H1 (cell line): ENCODE measurements at regions not wholly inside any gene's neighbourhood (a gene's known extent, or its start where the extent isn't known, plus 50 kb on each side); places are given as distances from the start of the nearest gene placed in this dataset.

Experiments used
- CTCF ChIA-PET: fragments of 300-600 bp; sonication (Branson Sonifier 250); formaldehyde crosslinking; loops from one replicate; lab custom pipeline; 2021; ENCODE audit not compliant: partially characterized antibody; lab: Charles Lee
- POLR2A ChIA-PET: fragments of 300-600 bp; sonication (Branson Sonifier 250); formaldehyde crosslinking; loops from one replicate; lab custom pipeline; 2021; ENCODE audit warnings: inconsistent platforms; ENCODE audit not compliant: partially characterized antibody; lab: Charles Lee
- DNase-seq, 2 experiments: peaks; one replicate each; pipeline versions ENCODE4 v3.0.0 to v3.0.0-alpha.2; 2010 to 2022; ENCODE audit warnings: low spot score in 2 of 2, low read depth in 1 of 2, mixed read lengths in 1 of 2
- FAIRE-seq: peaks from 2 replicates; lab custom pipeline; 2011; peaks lifted over from hg19 to GRCh38; lab: Jason Lieb, UNC
- H2AFZ ChIP-seq: 2 replicates; pipeline ENCODE4 v1.8.1; 2012; ENCODE audit warnings: low read length, inconsistent platforms
- H2AK5ac ChIP-seq: 2 replicates; pipeline ENCODE4 v1.6.1; 2013; ENCODE audit warnings: low read depth, low read length
- H2BK120ac ChIP-seq: replicated peaks from 2 replicates; pipeline ENCODE3; 2013; ENCODE audit warnings: low read depth, low read length, inconsistent platforms
- H2BK12ac ChIP-seq: 2 replicates; pipeline ENCODE4 v1.6.1; 2013; ENCODE audit warnings: low read depth, low read length
- H2BK15ac ChIP-seq: 2 replicates; pipeline ENCODE4 v1.6.1; 2013; ENCODE audit warnings: low read length
- H2BK20ac ChIP-seq: 2 replicates; pipeline ENCODE4 v1.6.1; 2013; ENCODE audit warnings: low read length
- H2BK5ac ChIP-seq: 2 replicates; pipeline ENCODE4 v1.6.1; 2013; ENCODE audit warnings: low read depth, low read length
- H3K14ac ChIP-seq: 2 replicates; pipeline ENCODE4 v1.6.1; 2013; ENCODE audit warnings: inconsistent platforms; ENCODE audit not compliant: insufficient read length
- H3K18ac ChIP-seq: 2 replicates; pipeline ENCODE4 v1.6.1; 2013; ENCODE audit warnings: low read length; ENCODE audit errors: extremely low read depth
- H3K23ac ChIP-seq: 2 replicates; pipeline ENCODE4 v1.6.1; 2013; ENCODE audit warnings: inconsistent platforms; ENCODE audit not compliant: insufficient read length
- H3K23me2 ChIP-seq: 2 replicates; pipeline ENCODE4 v1.6.1; 2013; ENCODE audit warnings: low read depth, low read length
- H3K27ac ChIP-seq: 2 replicates; pipeline ENCODE4 v1.6.1; 2011; ENCODE audit warnings: low read depth, low read length, inconsistent platforms
- H3K27me3 ChIP-seq, 4 experiments: replicated peaks in 1 of 4; 1 replicate in 1 of 4; 2 replicates in 3 of 4; pipeline versions ENCODE4 v1.6.1 to v1.8.1; 2011 to 2013; ENCODE audit warnings: low read length in 3 of 4, mild to moderate bottlenecking in 3 of 4, inconsistent platforms in 2 of 4, mixed read lengths in 2 of 4, moderate library complexity in 1 of 4; ENCODE audit not compliant: control insufficient read depth in 3 of 4, insufficient read depth in 3 of 4; ENCODE audit errors: extremely low read depth in 1 of 4
- H3K36me3 ChIP-seq, 4 experiments: 2 replicates each; pipeline versions ENCODE4 v1.6.1 to v1.8.1; 2011 to 2013; ENCODE audit warnings: mild to moderate bottlenecking in 4 of 4, low read length in 3 of 4, moderate library complexity in 2 of 4, control low read depth in 1 of 4, inconsistent platforms in 1 of 4; ENCODE audit not compliant: insufficient read depth in 4 of 4, control insufficient read depth in 2 of 4
- H3K4ac ChIP-seq: replicated peaks from 2 replicates; pipeline ENCODE3; 2013; ENCODE audit warnings: low read length, low read depth, mixed read lengths, inconsistent platforms; ENCODE audit not compliant: insufficient read length
- H3K4me1 ChIP-seq, 4 experiments: replicated peaks in 1 of 4; 1 replicate in 1 of 4; 2 replicates in 3 of 4; pipeline versions ENCODE4 v1.6.1 to v1.8.1; 2011 to 2013; ENCODE audit warnings: low read length in 3 of 4, inconsistent platforms in 2 of 4, mixed read lengths in 1 of 4; ENCODE audit not compliant: insufficient read depth in 4 of 4, control insufficient read depth in 3 of 4
- H3K4me2 ChIP-seq, 2 experiments: 2 replicates each; pipeline versions ENCODE4 v1.6.1 to v1.8.1; 2011 to 2013; ENCODE audit warnings: low read depth in 2 of 2, low read length in 2 of 2, control low read depth in 1 of 2, inconsistent platforms in 1 of 2, mild to moderate bottlenecking in 1 of 2; ENCODE audit not compliant: insufficient read depth in 1 of 2
- H3K4me3 ChIP-seq, 4 experiments: fragments of 200-600, 300-600 bp in 1 of 4; sonication (generic), shearing (Covaris generic), sonication (Bioruptor Twin) in 1 of 4; 2 replicates each; pipeline versions ENCODE4 v1.5.1 to v1.8.1; 2011 to 2016; ENCODE audit warnings: low read length in 4 of 4, low read depth in 3 of 4, control low read depth in 2 of 4, inconsistent platforms in 2 of 4, mild to moderate bottlenecking in 2 of 4, mixed read lengths in 1 of 4, moderate library complexity in 1 of 4; ENCODE audit not compliant: insufficient read depth in 2 of 4; ENCODE audit errors: extremely low read depth in 1 of 4
- H3K56ac ChIP-seq: replicated peaks from 2 replicates; pipeline ENCODE3; 2013; ENCODE audit warnings: low read depth, mild to moderate bottlenecking, mixed read lengths, low read length, inconsistent platforms; ENCODE audit not compliant: insufficient read length
- H3K79me1 ChIP-seq: 2 replicates; pipeline ENCODE4 v1.6.1; 2013; ENCODE audit warnings: low read depth, low read length, control low read depth
- H3K79me2 ChIP-seq, 2 experiments: 2 replicates each; pipeline versions ENCODE4 v1.6.1 to v1.8.1; 2012 to 2013; ENCODE audit warnings: low read length in 2 of 2, mild to moderate bottlenecking in 2 of 2, inconsistent platforms in 1 of 2; ENCODE audit not compliant: insufficient read depth in 2 of 2, control insufficient read depth in 1 of 2
- H3K9ac ChIP-seq, 4 experiments: replicated peaks in 1 of 4; 1 replicate in 1 of 4; 2 replicates in 3 of 4; pipeline versions ENCODE4 v1.6.1 to v1.8.1; 2011 to 2013; ENCODE audit warnings: low read depth in 3 of 4, low read length in 3 of 4, control low read depth in 2 of 4, mild to moderate bottlenecking in 2 of 4, moderate library complexity in 2 of 4, inconsistent platforms in 1 of 4; ENCODE audit errors: extremely low read depth in 1 of 4
- H3K9me3 ChIP-seq, 2 experiments: 2 replicates each; pipeline versions ENCODE4 v1.6.1 to v1.8.1; 2012 to 2013; ENCODE audit warnings: mild to moderate bottlenecking in 2 of 2, moderate library complexity in 2 of 2, control low read depth in 1 of 2, inconsistent platforms in 1 of 2, low read depth in 1 of 2, low read length in 1 of 2, mixed read lengths in 1 of 2; ENCODE audit not compliant: insufficient read depth in 2 of 2
- H4K20me1 ChIP-seq, 2 experiments: replicated peaks in 1 of 2; 2 replicates each; pipeline versions ENCODE3 to v1.8.1; 2011 to 2013; ENCODE audit warnings: inconsistent platforms in 2 of 2, low read length in 2 of 2, mild to moderate bottlenecking in 1 of 2; ENCODE audit not compliant: insufficient read depth in 2 of 2, control insufficient read depth in 1 of 2
- H4K5ac ChIP-seq: 2 replicates; pipeline ENCODE4 v1.6.1; 2013; ENCODE audit warnings: low read length, low read depth, mixed read lengths, inconsistent platforms; ENCODE audit not compliant: insufficient read length
- H4K8ac ChIP-seq: 2 replicates; pipeline ENCODE4 v1.8.0; 2013; ENCODE audit warnings: mild to moderate bottlenecking, moderate library complexity, low read length, inconsistent platforms; ENCODE audit not compliant: insufficient read depth; ENCODE audit errors: extremely low read depth
- H4K91ac ChIP-seq: replicated peaks from 2 replicates; pipeline ENCODE3; 2013; ENCODE audit warnings: low read length, mixed read lengths, inconsistent platforms; ENCODE audit not compliant: insufficient read length
- CHD2 ChIP-seq: IDR thresholded peaks from 2 replicates; pipeline ENCODE4 v1.6.1; 2012; ENCODE audit warnings: low read length, improper control_type of control experiment
- CTBP2 ChIP-seq: IDR thresholded peaks from 2 replicates; pipeline ENCODE4 v1.7.0; 2011; ENCODE audit warnings: borderline replicate concordance, mild to moderate bottlenecking, moderate library complexity, mixed read lengths, low read length; ENCODE audit not compliant: insufficient read depth, insufficient read length
- EZH2 ChIP-seq: fragments of 200-600 bp; sonication (generic); IDR thresholded peaks from 2 replicates; pipeline ENCODE4 v1.7.1; 2012; ENCODE audit warnings: low read depth, mild to moderate bottlenecking, moderate library complexity, low read length, inconsistent platforms; ENCODE audit not compliant: severe bottlenecking
- HDAC6 ChIP-seq: IDR thresholded peaks from one replicate; pipeline ENCODE4 v1.7.1; 2012; ENCODE audit warnings: low read depth, mild to moderate bottlenecking, inconsistent platforms, low read length, moderate library complexity
- KDM4A ChIP-seq: IDR thresholded peaks from one replicate; pipeline ENCODE4 v1.7.1; 2012; ENCODE audit warnings: low read depth, mild to moderate bottlenecking, moderate library complexity, low read length, inconsistent platforms; ENCODE audit not compliant: severe bottlenecking
- NANOG ChIP-seq: IDR thresholded peaks from 2 replicates; pipeline ENCODE4 v1.6.1; 2011; ENCODE audit warnings: low read length, low read depth, mild to moderate bottlenecking, inconsistent platforms; ENCODE audit not compliant: insufficient read depth, poor library complexity, severe bottlenecking
- POLR2AphosphoS5 ChIP-seq: IDR thresholded peaks from 2 replicates; pipeline ENCODE4 v1.6.1; 2011; ENCODE audit warnings: low read depth, low read length
- POU5F1 ChIP-seq: IDR thresholded peaks from 2 replicates; pipeline ENCODE4 v1.6.1; 2011; ENCODE audit warnings: low read depth, mild to moderate bottlenecking, low read length, moderate library complexity
- RAD21 ChIP-seq, 2 experiments: IDR thresholded peaks in 1 of 2; conservative IDR thresholded peaks in 1 of 2; 2 replicates each; pipeline ENCODE4 v1.6.1; 2011; ENCODE audit warnings: low read depth in 2 of 2, low read length in 2 of 2, improper control_type of control experiment in 1 of 2, inconsistent platforms in 1 of 2, mild to moderate bottlenecking in 1 of 2, moderate library complexity in 1 of 2
- RBBP5 ChIP-seq: IDR thresholded peaks from 2 replicates; pipeline ENCODE4 v1.7.1; 2012; ENCODE audit warnings: low read depth, mild to moderate bottlenecking, inconsistent platforms, low read length, moderate library complexity, borderline replicate concordance
- SAP30 ChIP-seq: fragments of 300-600 bp; sonication (generic); IDR thresholded peaks from 2 replicates; pipeline ENCODE4 v1.7.1; 2012; ENCODE audit warnings: low read length, moderate library complexity, mild to moderate bottlenecking, inconsistent platforms; ENCODE audit not compliant: insufficient read depth, insufficient replicate concordance
- SIRT6 ChIP-seq: IDR thresholded peaks from one replicate; pipeline ENCODE4 v1.7.1; 2012; ENCODE audit warnings: low read length, inconsistent platforms
- TAF7 ChIP-seq: optimal IDR thresholded peaks from 2 replicates; pipeline ENCODE3; 2011; ENCODE audit warnings: low read depth, mild to moderate bottlenecking, inconsistent platforms, low read length, moderate library complexity, borderline replicate concordance
- TBP ChIP-seq: IDR thresholded peaks from 2 replicates; pipeline ENCODE4 v1.6.1; 2011; ENCODE audit warnings: low read depth, low read length, improper control_type of control experiment
- ZNF274 ChIP-seq: IDR thresholded peaks from 2 replicates; pipeline ENCODE4 v1.7.0; 2012; ENCODE audit warnings: low read length, borderline replicate concordance; ENCODE audit errors: extremely low read depth
- WGBS, 2 experiments: shearing (Covaris generic) in 1 of 2; methylation state at CpG; one replicate each; pipeline versions ENCODE4 v1.1.6 to v1.1.7; 2013 to 2015; ENCODE audit warnings: low lambda C conversion rate in 2 of 2, mixed read lengths in 2 of 2, inconsistent platforms in 1 of 2, low coverage in 1 of 2, missing lambda C conversion rate in 1 of 2; ENCODE audit not compliant: insufficient replicate concordance in 2 of 2, insufficient coverage in 1 of 2, insufficient read length in 1 of 2; ENCODE audit errors: extremely low coverage in 1 of 2, missing lambda C conversion rate in 1 of 2; 5-methylcytosine and 5-hydroxymethylcytosine counted together

GRCh38 chr9:119453980-119454379 is 84.7 kb upstream of the BRINP1 start:
- ChIA-PET CTCF (no interaction called here), POLR2A (no interaction called here)
- no peak overlapping the region for H2BK12ac ChIP-seq
- no peak overlapping the region for H3K4me3 ChIP-seq
- no peaks in the 10 kb centered on the region for H3K36me3 ChIP-seq
- no peak overlapping the region for H2BK120ac ChIP-seq
- no peak overlapping the region for H2BK15ac ChIP-seq
- H3K9ac ChIP-seq, result no peak overlapping the region
- no peak overlapping the region for H2BK20ac ChIP-seq
- no peak overlapping the region; the same call in 1 of the 2 replicates for H3K27ac ChIP-seq
- H3K79me2 ChIP-seq, result no peaks in the 10 kb centered on the region
- no peak overlapping the region for H3K56ac ChIP-seq
- H4K91ac ChIP-seq, result no peak overlapping the region
- no peak overlapping the region for H3K18ac ChIP-seq
- no peak overlapping the region for H4K5ac ChIP-seq
- H4K20me1 ChIP-seq, result no peaks in the 10 kb centered on the region
- no peaks in the 10 kb centered on the region for H3K4me1 ChIP-seq
- no peak overlapping the region for H3K4me2 ChIP-seq
- H4K8ac ChIP-seq, result no peak overlapping the region
- H2AFZ ChIP-seq, result no peak overlapping the region
- no peak overlapping the region for H2AK5ac ChIP-seq
- no peak for FAIRE-seq
- no peaks in the 10 kb centered on the region for H3K79me1 ChIP-seq
- no peak overlapping the region for H3K4ac ChIP-seq
- 100% methylated on average over 1 of the region's 1 CpG; no CpG with 5 or more reads in 1 of the 2 experiments for WGBS, 2 experiments
- no peaks in the 10 kb centered on the region for H3K27me3 ChIP-seq
- H3K9me3 ChIP-seq, result no peaks in the 10 kb centered on the region
- no peak for DNase-seq
- no peak overlapping the region for H3K14ac ChIP-seq
- H3K23me2 ChIP-seq, result no peaks in the 10 kb centered on the region
- H3K23ac ChIP-seq, result no peak overlapping the region
- no peak overlapping the region for H2BK5ac ChIP-seq
- TF ChIP-seq RAD21 (IDR thresholded peaks at IDR 0.05 in 1 of 2, conservative IDR thresholded peaks at IDR 0.05 in 1 of 2; ENCODE audit: low read depth in 2 of 2, low read length in 2 of 2) (no peak), ZNF274 (no peak), SAP30 (no peak), HDAC6 (no peak), CHD2 (no peak), TAF7 (no peak), TBP (no peak), POLR2AphosphoS5 (no peak), EZH2 (no peak), NANOG (no peak), KDM4A (no peak), CTBP2 (no peak), POU5F1 (no peak), SIRT6 (no peak), RBBP5 (no peak)
